Neural progenitor cell (in vitro differentiated cells): ENCODE measurements at regions not wholly inside any gene's neighbourhood (a gene's known extent, or its start where the extent isn't known, plus 50 kb on each side); places are given as distances from the start of the nearest gene placed in this dataset.

Source experiments
- DNase-seq: peaks from one replicate; pipeline ENCODE4 v3.0.0-alpha.2; 2016; ENCODE audit warnings: low spot score
- H2AFZ ChIP-seq: fragments of 200-600 bp; sonication (generic); replicated peaks from 2 replicates; pipeline ENCODE4 v1.6.1; 2016; ENCODE audit warnings: antibody characterized with exemption
- H3F3A ChIP-seq: fragments of 200-600 bp; sonication (generic); 2 replicates; pipeline ENCODE4 v1.6.1; 2016; ENCODE audit warnings: antibody characterized with exemption, low read depth
- H3K27ac ChIP-seq: fragments of 200-600 bp; sonication (generic); 2 replicates; pipeline ENCODE4 v1.5.1; 2016; ENCODE audit warnings: mild to moderate bottlenecking
- H3K27me3 ChIP-seq: fragments of 200-600 bp; sonication (generic); 2 replicates; pipeline ENCODE4 v1.6.1; 2016; ENCODE audit warnings: mild to moderate bottlenecking, moderate library complexity
- H3K36me3 ChIP-seq: fragments of 200-600 bp; sonication (generic); 2 replicates; pipeline ENCODE4 v1.5.1; 2016
- H3K4me1 ChIP-seq: fragments of 200-600 bp; sonication (generic); 2 replicates; pipeline ENCODE4 v1.6.1; 2016; ENCODE audit warnings: mixed run types
- H3K4me2 ChIP-seq: fragments of 200-600 bp; sonication (generic); 2 replicates; pipeline ENCODE4 v1.6.1; 2016
- H3K4me3 ChIP-seq: fragments of 200-600 bp; sonication (generic); 2 replicates; pipeline ENCODE4 v1.5.1; 2016
- H3K79me2 ChIP-seq: fragments of 200-600 bp; sonication (generic); 2 replicates; pipeline ENCODE4 v1.6.1; 2016; ENCODE audit warnings: low read depth
- H3K9ac ChIP-seq: fragments of 200-600 bp; sonication (generic); 2 replicates; pipeline ENCODE4 v1.6.1; 2016
- H3K9me3 ChIP-seq: fragments of 200-600 bp; sonication (generic); 2 replicates; pipeline ENCODE4 v1.5.1; 2016; ENCODE audit warnings: low read depth
- H4K20me1 ChIP-seq: fragments of 200-600 bp; sonication (generic); 2 replicates; pipeline ENCODE4 v1.6.1; 2016; ENCODE audit warnings: low read depth
- H3K27ac Mint-ChIP-seq: 3 replicates; pipeline ENCODE4 v1.8.0; 2021; ENCODE audit warnings: mixed read lengths
- H3K27me3 Mint-ChIP-seq: 2 replicates; pipeline ENCODE4 v1.8.0; 2022; ENCODE audit warnings: low read depth, mild to moderate bottlenecking, inconsistent platforms, moderate library complexity, mixed read lengths; ENCODE audit not compliant: insufficient read depth
- H3K36me3 Mint-ChIP-seq: 3 replicates; pipeline ENCODE4 v1.8.0; 2021; ENCODE audit warnings: mixed read lengths
- H3K4me1 Mint-ChIP-seq: 3 replicates; pipeline ENCODE4 v1.8.0; 2021; ENCODE audit warnings: mixed read lengths
- H3K4me3 Mint-ChIP-seq: 3 replicates; pipeline ENCODE4 v1.8.0; 2021; ENCODE audit warnings: mild to moderate bottlenecking, moderate library complexity, mixed read lengths
- H3K9me3 Mint-ChIP-seq: 3 replicates; pipeline ENCODE4 v1.8.0; 2020; ENCODE audit warnings: mixed read lengths
- EZH2 ChIP-seq: fragments of 200-600 bp; sonication (generic); IDR thresholded peaks from 2 replicates; pipeline ENCODE4 v1.6.1; 2017; ENCODE audit warnings: antibody characterized with exemption, mild to moderate bottlenecking, moderate library complexity
- EZH2phosphoT487 ChIP-seq: fragments of 200-600 bp; sonication (generic); IDR thresholded peaks from 2 replicates; pipeline ENCODE4 v1.6.1; 2017; ENCODE audit warnings: antibody characterized with exemption
- TF ChIP-seq, protein P1 (sequence below): fragments of 200-600 bp; sonication (generic); IDR thresholded peaks from 2 replicates; pipeline ENCODE4 v1.5.1; 2017; ENCODE audit warnings: antibody characterized with exemption, mild to moderate bottlenecking

DNA sequence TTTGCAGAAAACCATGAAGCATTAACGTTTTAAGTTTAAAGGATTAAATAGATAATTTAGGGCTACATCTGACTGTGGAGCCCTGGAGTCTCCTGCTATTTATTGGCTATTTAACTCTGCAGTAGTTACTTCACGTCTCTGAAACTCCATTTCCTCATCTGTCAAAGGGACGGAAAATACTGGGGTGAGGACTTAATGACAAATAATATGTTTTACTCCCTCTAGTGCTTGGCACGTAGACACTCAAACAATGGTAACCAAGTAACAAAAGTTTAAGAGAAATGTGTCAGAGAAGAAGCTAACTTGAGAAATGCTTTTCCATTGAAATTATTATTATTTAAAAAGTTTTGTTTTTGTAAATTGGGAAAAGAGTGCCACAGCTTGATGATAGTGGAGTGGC lies 130.7 kb upstream of the RCN1 start:
- Mint-ChIP-seq H3K4me1 (peaks cover 22% of the 10 kb centered on the region), H3K36me3 (no peaks in the 10 kb centered on the region), H3K9me3 (no peaks in the 10 kb centered on the region), H3K27ac (peak overlapping the region; percentile 54), H3K27me3 (peaks cover 2% of the 10 kb centered on the region), H3K4me3 (no peak overlapping the region)
- Histone ChIP-seq H3K9me3 (no peaks in the 10 kb centered on the region), H2AFZ (peak overlapping the region; percentile 44), H3K36me3 (no peaks in the 10 kb centered on the region), H3K4me1 (peaks cover 6% of the 10 kb centered on the region), H3K4me3 (no peak overlapping the region), H3F3A (no peaks in the 10 kb centered on the region), H3K27ac (no peak overlapping the region), H3K79me2 (no peaks in the 10 kb centered on the region), H3K4me2 (no peak overlapping the region), H3K27me3 (no peaks in the 10 kb centered on the region), H4K20me1 (no peaks in the 10 kb centered on the region), H3K9ac (no peak overlapping the region)
- TF ChIP-seq EZH2 (no peak), EZH2phosphoT487 (no peak)
- TF ChIP-seq, protein P1, sequence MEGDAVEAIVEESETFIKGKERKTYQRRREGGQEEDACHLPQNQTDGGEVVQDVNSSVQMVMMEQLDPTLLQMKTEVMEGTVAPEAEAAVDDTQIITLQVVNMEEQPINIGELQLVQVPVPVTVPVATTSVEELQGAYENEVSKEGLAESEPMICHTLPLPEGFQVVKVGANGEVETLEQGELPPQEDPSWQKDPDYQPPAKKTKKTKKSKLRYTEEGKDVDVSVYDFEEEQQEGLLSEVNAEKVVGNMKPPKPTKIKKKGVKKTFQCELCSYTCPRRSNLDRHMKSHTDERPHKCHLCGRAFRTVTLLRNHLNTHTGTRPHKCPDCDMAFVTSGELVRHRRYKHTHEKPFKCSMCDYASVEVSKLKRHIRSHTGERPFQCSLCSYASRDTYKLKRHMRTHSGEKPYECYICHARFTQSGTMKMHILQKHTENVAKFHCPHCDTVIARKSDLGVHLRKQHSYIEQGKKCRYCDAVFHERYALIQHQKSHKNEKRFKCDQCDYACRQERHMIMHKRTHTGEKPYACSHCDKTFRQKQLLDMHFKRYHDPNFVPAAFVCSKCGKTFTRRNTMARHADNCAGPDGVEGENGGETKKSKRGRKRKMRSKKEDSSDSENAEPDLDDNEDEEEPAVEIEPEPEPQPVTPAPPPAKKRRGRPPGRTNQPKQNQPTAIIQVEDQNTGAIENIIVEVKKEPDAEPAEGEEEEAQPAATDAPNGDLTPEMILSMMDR, result no peak
- DNase-seq, result no peak

DNA sequence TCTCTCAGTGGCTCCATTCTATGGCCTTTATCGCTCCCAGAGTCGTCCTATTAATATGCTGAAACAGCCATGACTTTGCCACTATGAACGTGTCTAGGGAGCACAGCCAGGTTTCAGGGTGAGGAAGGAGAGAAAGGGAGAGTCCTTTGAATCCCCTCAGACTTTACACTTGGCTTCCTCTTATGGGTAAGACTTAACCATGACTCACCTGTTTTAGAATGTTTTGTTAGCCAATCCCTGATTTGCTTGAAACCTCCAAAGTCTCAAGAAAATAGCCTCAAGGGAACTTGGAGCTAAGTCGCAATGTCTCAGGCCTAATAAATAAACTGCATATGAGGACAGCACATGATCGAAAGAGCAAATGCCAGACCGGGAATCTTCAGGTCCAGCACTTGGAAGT lies 131.2 kb upstream of the RCN1 start:
- H3K4me2 ChIP-seq, result no peak overlapping the region
- Mint-ChIP-seq H3K36me3 (no peaks in the 10 kb centered on the region), H3K27me3 (peaks cover 5% of the 10 kb centered on the region), H3K4me1 (peaks cover 22% of the 10 kb centered on the region), H3K4me3 (no peak overlapping the region), H3K27ac (peak overlapping the region; percentile 54), H3K9me3 (no peaks in the 10 kb centered on the region)
- no peak overlapping the region for H3K9ac ChIP-seq
- peak overlapping the region; percentile 44 for H2AFZ ChIP-seq
- H3K27ac ChIP-seq, result no peak overlapping the region
- H3K79me2 ChIP-seq, result no peaks in the 10 kb centered on the region
- H4K20me1 ChIP-seq, result no peaks in the 10 kb centered on the region
- H3K27me3 ChIP-seq, result no peaks in the 10 kb centered on the region
- H3K4me1 ChIP-seq, result peaks cover 6% of the 10 kb centered on the region
- no peak for DNase-seq
- no peaks in the 10 kb centered on the region for H3F3A ChIP-seq
- no peaks in the 10 kb centered on the region for H3K9me3 ChIP-seq
- TF ChIP-seq, protein P1, result no peak
- TF ChIP-seq EZH2, result no peak
- TF ChIP-seq EZH2phosphoT487, result no peak
- no peaks in the 10 kb centered on the region for H3K36me3 ChIP-seq
- H3K4me3 ChIP-seq, result no peak overlapping the region

DNA sequence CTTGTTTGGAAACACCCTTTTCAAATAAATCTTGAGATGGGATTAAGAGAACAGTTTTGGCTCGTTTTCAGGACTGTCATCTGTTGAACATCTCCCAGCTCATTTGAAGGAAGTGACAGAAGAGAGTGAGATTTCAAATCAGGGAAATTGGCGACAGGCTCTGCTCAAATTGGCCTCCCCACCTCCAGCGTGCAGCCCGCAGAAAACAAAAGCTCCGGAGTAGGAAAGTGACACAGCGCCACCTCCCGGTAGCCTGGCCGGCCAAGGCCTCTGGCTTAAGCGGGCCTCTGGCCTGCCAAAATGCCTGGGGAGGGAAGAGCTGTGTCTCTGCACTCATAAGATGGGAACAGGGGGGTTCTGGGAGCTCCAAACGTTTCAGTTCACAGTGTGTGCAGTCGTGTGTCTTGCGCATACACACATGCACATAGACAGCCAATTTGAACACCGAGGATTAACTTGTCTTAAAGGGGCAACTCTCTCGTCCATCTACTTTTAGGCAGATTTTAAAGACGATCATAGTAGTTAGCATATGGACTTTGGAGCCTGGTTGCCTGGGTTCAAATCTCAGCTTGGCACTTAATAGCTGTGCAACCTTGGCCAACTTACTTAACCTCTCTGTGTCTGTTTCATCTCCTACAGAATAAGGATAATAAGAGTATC lies 132.7 kb upstream of the RCN1 start:
- Mint-ChIP-seq H3K36me3 (no peaks in the 10 kb centered on the region), H3K27me3 (peaks cover 5% of the 10 kb centered on the region), H3K4me1 (peaks cover 22% of the 10 kb centered on the region), H3K27ac (no peak overlapping the region), H3K4me3 (no peak overlapping the region), H3K9me3 (no peaks in the 10 kb centered on the region)
- Histone ChIP-seq H3F3A (no peaks in the 10 kb centered on the region), H3K4me3 (no peak overlapping the region), H2AFZ (peak overlapping the region; percentile 91), H4K20me1 (no peaks in the 10 kb centered on the region), H3K36me3 (no peaks in the 10 kb centered on the region), H3K4me2 (no peak overlapping the region), H3K9ac (no peak overlapping the region), H3K79me2 (no peaks in the 10 kb centered on the region), H3K27me3 (no peaks in the 10 kb centered on the region), H3K9me3 (no peaks in the 10 kb centered on the region), H3K4me1 (peaks cover 6% of the 10 kb centered on the region), H3K27ac (no peak overlapping the region)
- TF ChIP-seq, protein P1, result peak; percentile 98
- TF ChIP-seq EZH2, result no peak
- peak; percentile 90 for DNase-seq
